HG03439 (cell line): ENCODE measurements at regions not wholly inside any gene's neighbourhood (a gene's known extent, or its start where the extent isn't known, plus 50 kb on each side); places are given as distances from the start of the nearest gene placed in this dataset.
"Not testable (repeated sequence)": the region's sequence is repeated elsewhere in the genome, so short reads cannot be mapped to it uniquely, and the experiment has no call there.

ENCODE experiments used
- ATAC-seq: cut with Tn5 transposase; IDR thresholded peaks from one replicate; pipeline ENCODE4 v1.9.1; 2021; ENCODE audit warnings: mild to moderate bottlenecking, moderate library complexity; ENCODE audit not compliant: unreplicated experiment

- ATAC-seq, result not testable (repeated sequence)
Measured at GRCh38 chr1:60688221-60688620, 394.1 kb upstream of the NFIA start.

- ATAC-seq, result no peak
Measured at GRCh38 chr1:60681095-60681860, 401.1 kb upstream of the NFIA start.

GRCh38 chr1:60679524-60680375 lies 402.6 kb upstream of the NFIA start:
- no peak for ATAC-seq

GRCh38 chr1:60678802-60679201 lies 403.6 kb upstream of the NFIA start:
- no peak for ATAC-seq

GRCh38 chr1:60678391-60678790 lies 404.0 kb upstream of the NFIA start:
- no peak for ATAC-seq

GRCh38 chr1:60672449-60672848 lies 409.9 kb upstream of the NFIA start:
- ATAC-seq, result no peak

- no peak for ATAC-seq
Measured at GRCh38 chr1:60670302-60670701, 412.1 kb upstream of the NFIA start.

- no peak for ATAC-seq
Measured at GRCh38 chr1:60668585-60668984, 413.8 kb upstream of the NFIA start.

- no peak for ATAC-seq
Measured at GRCh38 chr1:60665311-60665710, 417.1 kb upstream of the NFIA start.

- ATAC-seq, result no peak
Measured at GRCh38 chr1:60664086-60664625, 418.2 kb upstream of the NFIA start.

GRCh38 chr1:60662486-60663044 lies 419.8 kb upstream of the NFIA start:
- no peak for ATAC-seq

- no peak for ATAC-seq
Measured at GRCh38 chr1:60657926-60658325, 424.4 kb upstream of the NFIA start.

GRCh38 chr1:60655679-60656355 lies 426.5 kb upstream of the NFIA start:
- ATAC-seq, result no peak

GRCh38 chr1:60640033-60640551 lies 442.3 kb upstream of the NFIA start:
- not testable (repeated sequence) for ATAC-seq

GRCh38 chr1:60639287-60639686 lies 443.1 kb upstream of the NFIA start:
- ATAC-seq, result no peak

GRCh38 chr1:60637651-60638050 lies 444.7 kb upstream of the NFIA start:
- ATAC-seq, result no peak

GRCh38 chr1:60636946-60637345 lies 445.4 kb upstream of the NFIA start:
- ATAC-seq, result no peak

GRCh38 chr1:60634106-60634505 lies 448.3 kb upstream of the NFIA start:
- ATAC-seq, result no peak

- ATAC-seq, result no peak
Measured at GRCh38 chr1:60622486-60622885, 459.9 kb upstream of the NFIA start.

- no peak for ATAC-seq
Measured at GRCh38 chr1:60621368-60621851, 461.0 kb upstream of the NFIA start.

GRCh38 chr1:60620087-60620486 lies 462.3 kb upstream of the NFIA start:
- no peak for ATAC-seq
